Erythroblast (primary cell): ENCODE measurements at regions not wholly inside any gene's neighbourhood (a gene's known extent, or its start where the extent isn't known, plus 50 kb on each side); places are given as distances from the start of the nearest gene placed in this dataset.

Experiments
- DNase-seq, 2 experiments: peaks; one replicate each; lab custom pipeline; 2025; lab: John Stamatoyannopoulos, UW
- GATA1 ChIP-seq: IDR thresholded peaks from 2 replicates; pipeline ENCODE4 v1.6.1; 2011; ENCODE audit warnings: low read depth, mild to moderate bottlenecking, control low read depth, low read length, moderate library complexity
- POLR2A ChIP-seq: IDR thresholded peaks from 2 replicates; pipeline ENCODE4 v1.6.1; 2011; ENCODE audit warnings: mild to moderate bottlenecking, low read length

GRCh38 chr2:176650104-176650837, 381.0 kb downstream of the MTX2 start:
- no peak for DNase-seq
- no peak for TF ChIP-seq GATA1
- no peak for TF ChIP-seq POLR2A

- no peak for DNase-seq
- TF ChIP-seq POLR2A: no peak
- TF ChIP-seq GATA1: no peak
These were observed 381.8 kb downstream of the MTX2 start for GRCh38 chr2:176650838-176651555.

GRCh38 chr2:176652300-176653182, 383.3 kb downstream of the MTX2 start:
- TF ChIP-seq POLR2A: no peak
- no peak for TF ChIP-seq GATA1
- peak; percentile 36 to 57 for DNase-seq

GRCh38 chr2:176653479-176654443, 384.5 kb downstream of the MTX2 start:
- TF ChIP-seq POLR2A (no peak), GATA1 (no peak)
- peak; percentile 40 to 44 for DNase-seq

- TF ChIP-seq POLR2A (no peak), GATA1 (no peak)
- no peak for DNase-seq
These were observed 387.0 kb downstream of the MTX2 start for GRCh38 chr2:176656038-176656775.

GRCh38 chr2:176656776-176657140, 387.5 kb downstream of the MTX2 start:
- TF ChIP-seq POLR2A (no peak), GATA1 (no peak)
- DNase-seq: no peak

- DNase-seq: no peak
- TF ChIP-seq POLR2A (no peak), GATA1 (no peak)
These were observed 388.2 kb downstream of the MTX2 start for GRCh38 chr2:176657393-176657792.

GRCh38 chr2:176658708-176659107, 389.5 kb downstream of the MTX2 start:
- DNase-seq: no peak
- TF ChIP-seq POLR2A (no peak), GATA1 (no peak)

GRCh38 chr2:176662753-176663152, 393.5 kb downstream of the MTX2 start:
- no peak for TF ChIP-seq GATA1
- no peak for TF ChIP-seq POLR2A
- DNase-seq: no peak

GRCh38 chr2:176664478-176664877, 395.2 kb downstream of the MTX2 start:
- DNase-seq: no peak
- TF ChIP-seq GATA1 (no peak), POLR2A (no peak)

- no peak for TF ChIP-seq GATA1
- no peak for TF ChIP-seq POLR2A
- DNase-seq: no peak
These were observed 395.8 kb downstream of the MTX2 start for GRCh38 chr2:176665086-176665485.

- TF ChIP-seq POLR2A (no peak), GATA1 (no peak)
- DNase-seq: no peak
These were observed 399.7 kb downstream of the MTX2 start for GRCh38 chr2:176668912-176669311.
